Neural cell (in vitro differentiated cells): ENCODE measurements at regions not wholly inside any gene's neighbourhood (a gene's known extent, or its start where the extent isn't known, plus 50 kb on each side); places are given as distances from the start of the nearest gene placed in this dataset.
"Not testable (repeated sequence)": the region's sequence is repeated elsewhere in the genome, so short reads cannot be mapped to it uniquely, and the experiment has no call there.

ENCODE experiments used
- H2AFZ ChIP-seq: fragments of 200-600, 300-800 bp; sonication (generic), shearing (Covaris generic); 2 replicates; pipeline ENCODE4 v1.6.0; 2014; ENCODE audit warnings: low read depth, mild to moderate bottlenecking, antibody characterized with exemption, low read length, moderate library complexity
- H3F3A ChIP-seq: fragments of 200-600 bp; shearing (Covaris generic); 2 replicates; pipeline ENCODE4 v1.6.1; 2016; ENCODE audit warnings: mild to moderate bottlenecking, moderate library complexity, mixed read lengths, antibody characterized with exemption, low read length; ENCODE audit not compliant: insufficient read depth, poor library complexity, severe bottlenecking
- H3K27ac ChIP-seq: fragments of 200-600, 300-800 bp; sonication (generic), shearing (Covaris generic); 2 replicates; pipeline ENCODE4 v1.5.1; 2014; ENCODE audit warnings: mild to moderate bottlenecking, low read length, moderate library complexity
- H3K27me3 ChIP-seq: fragments of 300-800, 200-600 bp; sonication (generic), shearing (Covaris generic); 2 replicates; pipeline ENCODE4 v1.6.0; 2014; ENCODE audit warnings: mild to moderate bottlenecking, low read depth, low read length, moderate library complexity; ENCODE audit not compliant: insufficient read depth
- H3K36me3 ChIP-seq: fragments of 300-800, 200-600 bp; sonication (generic), shearing (Covaris generic); 2 replicates; pipeline ENCODE4 v1.5.1; 2014; ENCODE audit warnings: mild to moderate bottlenecking, antibody characterized with exemption, low read length, moderate library complexity; ENCODE audit not compliant: insufficient read depth
- H3K4me2 ChIP-seq: fragments of 300-800, 200-600 bp; sonication (generic), shearing (Covaris generic); 2 replicates; pipeline ENCODE4 v1.6.0; 2014; ENCODE audit warnings: mild to moderate bottlenecking, low read length
- H3K4me3 ChIP-seq: fragments of 300-800, 200-600 bp; sonication (generic), shearing (Covaris generic); 2 replicates; pipeline ENCODE4 v1.5.1; 2014; ENCODE audit warnings: mild to moderate bottlenecking, low read length, moderate library complexity
- H3K79me2 ChIP-seq: fragments of 200-600 bp; shearing (Covaris generic); replicated peaks from 2 replicates; pipeline ENCODE4 v1.6.0; 2014; ENCODE audit warnings: mild to moderate bottlenecking, low read length, moderate library complexity; ENCODE audit not compliant: insufficient read depth
- H3K9ac ChIP-seq: fragments of 300-800, 200-600 bp; sonication (generic), shearing (Covaris generic); 2 replicates; pipeline ENCODE4 v1.6.1; 2016; ENCODE audit warnings: mild to moderate bottlenecking, low read length, mixed read lengths
- H3K9me2 ChIP-seq: fragments of 200-600 bp; shearing (Covaris generic); 2 replicates; pipeline ENCODE4 v1.6.1; 2016; ENCODE audit warnings: mild to moderate bottlenecking, low read length, mixed read lengths; ENCODE audit not compliant: insufficient read depth
- H3K9me3 ChIP-seq: fragments of 200-600, 300-800 bp; sonication (generic), shearing (Covaris generic); 2 replicates; pipeline ENCODE4 v1.6.1; 2016; ENCODE audit warnings: mild to moderate bottlenecking, mixed run types, low read length, moderate library complexity, mixed read lengths
- H4K20me1 ChIP-seq: fragments of 200-600 bp; shearing (Covaris generic); 2 replicates; pipeline ENCODE4 v1.6.1; 2016; ENCODE audit warnings: mild to moderate bottlenecking, mixed run types; ENCODE audit not compliant: insufficient read depth
- CTCF ChIP-seq: fragments of 450-650 bp; IDR thresholded peaks from 2 replicates; pipeline ENCODE4 v1.5.1; 2014; ENCODE audit warnings: antibody characterized with exemption, mild to moderate bottlenecking, moderate library complexity; ENCODE audit not compliant: poor library complexity, severe bottlenecking
- EP300 ChIP-seq: fragments of 450-650 bp; conservative IDR thresholded peaks from 2 replicates; pipeline ENCODE4 v1.6.1; 2014; ENCODE audit warnings: antibody characterized with exemption, mild to moderate bottlenecking, moderate library complexity; ENCODE audit not compliant: poor library complexity, severe bottlenecking
- EZH2 ChIP-seq: fragments of 200-600, 300-800 bp; shearing (Covaris generic), sonication (generic); IDR thresholded peaks from 2 replicates; pipeline ENCODE4 v1.6.1; 2014; ENCODE audit warnings: antibody characterized with exemption, low read length, borderline replicate concordance, mild to moderate bottlenecking; ENCODE audit not compliant: insufficient read depth, poor library complexity, severe bottlenecking
- MXI1 ChIP-seq: fragments of 450-650 bp; conservative IDR thresholded peaks from 2 replicates; pipeline ENCODE4 v1.6.1; 2014; ENCODE audit warnings: antibody characterized with exemption, mild to moderate bottlenecking; ENCODE audit not compliant: poor library complexity, severe bottlenecking
- POLR2AphosphoS5 ChIP-seq: IDR thresholded peaks from 2 replicates; pipeline ENCODE4 v1.6.1; 2012
- RAD21 ChIP-seq: fragments of 450-650 bp; conservative IDR thresholded peaks from 2 replicates; pipeline ENCODE4 v1.6.1; 2014; ENCODE audit warnings: antibody characterized with exemption, mild to moderate bottlenecking, moderate library complexity
- REST ChIP-seq: IDR thresholded peaks from 2 replicates; pipeline ENCODE4 v1.6.1; 2012; ENCODE audit warnings: borderline replicate concordance
- SMC3 ChIP-seq: fragments of 450-650 bp; conservative IDR thresholded peaks from 2 replicates; pipeline ENCODE4 v1.6.1; 2014; ENCODE audit warnings: antibody characterized with exemption, mild to moderate bottlenecking, moderate library complexity; ENCODE audit not compliant: poor library complexity
- TAF1 ChIP-seq: IDR thresholded peaks from 2 replicates; pipeline ENCODE4 v1.6.1; 2012; ENCODE audit warnings: low read depth

GRCh38 chrX:51163730-51164129, 168.9 kb upstream of the NUDT10 start:
- no peaks in the 10 kb centered on the region for H3F3A ChIP-seq
- no peaks in the 10 kb centered on the region for H3K27me3 ChIP-seq
- H2AFZ ChIP-seq, result no peak overlapping the region
- TF ChIP-seq EZH2, result no peak
- no peak for TF ChIP-seq MXI1
- no peaks in the 10 kb centered on the region for H3K9me3 ChIP-seq
- no peaks in the 10 kb centered on the region for H4K20me1 ChIP-seq
- no peak overlapping the region for H3K27ac ChIP-seq
- no peak overlapping the region for H3K4me2 ChIP-seq
- no peak overlapping the region for H3K9ac ChIP-seq
- no peaks in the 10 kb centered on the region for H3K9me2 ChIP-seq
- H3K36me3 ChIP-seq, result no peaks in the 10 kb centered on the region
- no peak overlapping the region for H3K4me3 ChIP-seq
- H3K79me2 ChIP-seq, result no peaks in the 10 kb centered on the region

- H3K27ac ChIP-seq, result not testable (repeated sequence)
These were observed 154.2 kb upstream of the NUDT10 start for GRCh38 chrX:51178356-51178900.

GRCh38 chrX:51179805-51180204, 152.8 kb upstream of the NUDT10 start:
- not testable (repeated sequence) for H3K27me3 ChIP-seq

More at GRCh38 chrX:51178356-51178900, 154.2 kb upstream of the NUDT10 start:
- H3K4me2 ChIP-seq, H3K9ac ChIP-seq, H2AFZ ChIP-seq, H3F3A ChIP-seq, H4K20me1 ChIP-seq, H3K36me3 ChIP-seq, H3K27me3 ChIP-seq, H3K79me2 ChIP-seq, H3K9me2 ChIP-seq, H3K4me3 ChIP-seq, H3K9me3 ChIP-seq: not testable (repeated sequence)

GRCh38 chrX:51182545-51182944, 150.1 kb upstream of the NUDT10 start:
- no peaks in the 10 kb centered on the region for H3K36me3 ChIP-seq
- H3K9me3 ChIP-seq, result no peaks in the 10 kb centered on the region
- no peaks in the 10 kb centered on the region for H3F3A ChIP-seq
- H3K4me3 ChIP-seq, result no peak overlapping the region
- no peak overlapping the region for H3K27ac ChIP-seq
- no peak overlapping the region for H2AFZ ChIP-seq
- no peaks in the 10 kb centered on the region for H3K79me2 ChIP-seq
- no peaks in the 10 kb centered on the region for H3K9me2 ChIP-seq
- H3K9ac ChIP-seq, result no peak overlapping the region
- TF ChIP-seq CTCF (no peak), TAF1 (no peak), POLR2AphosphoS5 (no peak), EP300 (no peak), REST (no peak), SMC3 (no peak), MXI1 (no peak), EZH2 (no peak), RAD21 (no peak)
- H3K4me2 ChIP-seq, result no peak overlapping the region
- no peaks in the 10 kb centered on the region for H3K27me3 ChIP-seq
- no peaks in the 10 kb centered on the region for H4K20me1 ChIP-seq

More at GRCh38 chrX:51179805-51180204, 152.8 kb upstream of the NUDT10 start:
- H3K9me3 ChIP-seq, H3K9ac ChIP-seq, H3K36me3 ChIP-seq, H3K79me2 ChIP-seq, H3K4me2 ChIP-seq, H3K9me2 ChIP-seq, H3K27ac ChIP-seq, H3F3A ChIP-seq, H4K20me1 ChIP-seq, H2AFZ ChIP-seq, H3K4me3 ChIP-seq: not testable (repeated sequence)
